Ishikawa (cell line): ENCODE measurements at regions not wholly inside any gene's neighbourhood (a gene's known extent, or its start where the extent isn't known, plus 50 kb on each side); places are given as distances from the start of the nearest gene placed in this dataset.

Experiments used
- CEBPB ChIP-seq: IDR thresholded peaks from 2 replicates; pipeline ENCODE4 v1.6.1; 2012
- CREB1 ChIP-seq: IDR thresholded peaks from 2 replicates; pipeline ENCODE4 v1.6.1; 2012; ENCODE audit warnings: low read depth
- EGR1 ChIP-seq: IDR thresholded peaks from 2 replicates; pipeline ENCODE4 v1.6.1; 2012
- EP300 ChIP-seq: IDR thresholded peaks from 2 replicates; pipeline ENCODE4 v1.6.1; 2012; ENCODE audit warnings: borderline replicate concordance
- FOXM1 ChIP-seq: IDR thresholded peaks from 2 replicates; pipeline ENCODE4 v1.6.1; 2012; ENCODE audit warnings: low read depth, borderline replicate concordance
- NFIC ChIP-seq: IDR thresholded peaks from 2 replicates; pipeline ENCODE4 v1.6.1; 2012
- RAD21 ChIP-seq: IDR thresholded peaks from 2 replicates; pipeline ENCODE4 v1.6.1; 2012; ENCODE audit warnings: low read depth
- REST ChIP-seq: IDR thresholded peaks from 2 replicates; pipeline ENCODE4 v1.6.1; 2012; ENCODE audit warnings: low read depth, mild to moderate bottlenecking
- TAF1 ChIP-seq: IDR thresholded peaks from 2 replicates; pipeline ENCODE4 v1.6.1; 2012; ENCODE audit warnings: low read depth, mild to moderate bottlenecking
- TCF12 ChIP-seq: IDR thresholded peaks from 2 replicates; pipeline ENCODE4 v1.6.1; 2012; ENCODE audit warnings: low read depth
- TEAD4 ChIP-seq: IDR thresholded peaks from 2 replicates; pipeline ENCODE4 v1.6.1; 2012
- USF1 ChIP-seq: IDR thresholded peaks from 2 replicates; pipeline ENCODE4 v1.6.1; 2012
- YY1 ChIP-seq: IDR thresholded peaks from 2 replicates; pipeline ENCODE4 v1.6.1; 2012; ENCODE audit warnings: low read depth
- ZBTB7A ChIP-seq: IDR thresholded peaks from 2 replicates; pipeline ENCODE4 v1.6.1; 2012; ENCODE audit warnings: low read depth
- TF ChIP-seq, protein P1 (sequence below): IDR thresholded peaks from 2 replicates; pipeline ENCODE4 v1.6.1; 2012

- TF ChIP-seq YY1 (no peak), ZBTB7A (no peak), TCF12 (no peak), USF1 (no peak), RAD21 (no peak), EGR1 (no peak), FOXM1 (no peak), CEBPB (no peak), TEAD4 (no peak), CREB1 (no peak), REST (no peak), NFIC (no peak), EP300 (no peak), TAF1 (no peak)
- TF ChIP-seq, protein P1, sequence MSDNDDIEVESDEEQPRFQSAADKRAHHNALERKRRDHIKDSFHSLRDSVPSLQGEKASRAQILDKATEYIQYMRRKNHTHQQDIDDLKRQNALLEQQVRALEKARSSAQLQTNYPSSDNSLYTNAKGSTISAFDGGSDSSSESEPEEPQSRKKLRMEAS: no peak
Observed at GRCh38 chr15:95932141-95932540, 398.4 kb upstream of the NR2F2 start.

GRCh38 chr15:95932676-95933075 lies 397.8 kb upstream of the NR2F2 start:
- TF ChIP-seq, protein P1: no peak
- TF ChIP-seq NFIC (no peak), CREB1 (no peak), REST (no peak), TCF12 (no peak), EP300 (no peak), RAD21 (no peak), TEAD4 (no peak), CEBPB (no peak), USF1 (no peak), YY1 (no peak), ZBTB7A (no peak), FOXM1 (no peak), EGR1 (no peak)

- no peak for TF ChIP-seq RAD21
Observed at GRCh38 chr15:95935852-95936251, 394.6 kb upstream of the NR2F2 start.

- TF ChIP-seq FOXM1 (no peak), USF1 (no peak), TCF12 (no peak), NFIC (no peak), TAF1 (no peak), RAD21 (no peak)
- TF ChIP-seq, protein P1: no peak
Observed at GRCh38 chr15:95937128-95937528, 393.4 kb upstream of the NR2F2 start.

- TF ChIP-seq RAD21 (no peak), ZBTB7A (no peak), FOXM1 (no peak), TCF12 (no peak), CREB1 (no peak), NFIC (no peak)
- TF ChIP-seq, protein P1: no peak
Observed at GRCh38 chr15:95940431-95940985, 390.0 kb upstream of the NR2F2 start.

DNA sequence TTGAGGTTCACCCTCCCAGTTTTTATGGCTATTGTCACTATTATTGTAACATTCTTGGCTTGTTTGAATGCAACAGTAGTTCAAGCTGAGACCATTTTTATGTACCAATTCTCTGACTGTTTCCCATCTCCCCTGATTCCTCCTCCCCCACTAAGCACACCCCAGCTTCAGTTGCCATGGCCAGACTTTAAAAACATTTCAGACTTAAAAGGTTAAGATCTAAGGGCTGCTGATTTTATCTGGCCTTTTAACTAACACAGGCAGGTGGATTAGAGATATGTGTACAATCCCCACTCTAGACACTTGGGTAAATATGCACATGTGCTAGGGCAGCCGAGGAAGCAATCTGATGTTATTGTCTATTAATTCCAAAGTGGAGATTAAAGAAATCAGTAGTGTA lies 386.3 kb upstream of the NR2F2 start:
- TF ChIP-seq YY1: no peak
- no peak for TF ChIP-seq EGR1
- no peak for TF ChIP-seq FOXM1
- no peak for TF ChIP-seq CREB1
- no peak for TF ChIP-seq TAF1
